ENCODE measurements at regions not wholly inside any gene's neighbourhood (a gene's known extent, or its start where the extent isn't known, plus 50 kb on each side); places are given as distances from the start of the nearest gene placed in this dataset.

DNA sequence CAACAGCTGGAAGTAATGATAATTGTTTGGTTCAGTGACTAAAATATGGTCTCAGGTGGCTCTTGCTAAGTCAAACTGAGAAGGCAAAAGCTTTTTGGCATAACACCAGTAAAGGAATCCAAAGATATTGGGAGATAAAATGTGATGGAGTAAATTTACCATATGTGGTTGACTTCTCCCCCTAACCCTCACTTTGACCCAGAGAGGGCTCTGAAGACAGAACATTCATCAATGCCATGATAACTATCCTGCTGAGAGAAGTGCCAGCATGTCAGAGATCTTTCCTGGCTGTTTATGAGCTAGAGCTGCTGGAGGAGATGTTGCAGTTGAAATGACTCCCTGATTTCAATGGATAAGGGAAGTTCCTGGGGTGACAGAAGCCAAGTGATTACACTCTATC, 213.4 kb downstream of the SPCS3 start (continued):
- no peak for TF ChIP-seq KLF17 (tag by site-specific recombination; IDR thresholded peaks at IDR 0.05)

GRCh38 chr4:176534566-176534965, 214.8 kb downstream of the SPCS3 start:
- Histone ChIP-seq H3K36me3 (ENCODE audit: control insufficient read depth in 2 of 2, insufficient read depth in 1 of 2, low read length in 2 of 2) (no peaks in the 10 kb centered on the region), H3K4me1 (ENCODE audit: control insufficient read depth, insufficient read depth, low read length) (no peaks in the 10 kb centered on the region), H3K9me3 (ENCODE audit: control insufficient read depth, insufficient read depth, low read depth, low read length) (no peaks in the 10 kb centered on the region), H3K27ac (ENCODE audit: extremely low read depth, low read depth, low read length) (no peak overlapping the region), H3K4me3 (ENCODE audit: low read depth, low read length) (no peak overlapping the region)
- no peak for TF ChIP-seq ZNF274 (IDR thresholded peaks at IDR 0.05; ENCODE audit: low read length)
- no peak for TF ChIP-seq ZNF274 (tag by site-specific recombination; IDR thresholded peaks at IDR 0.05; ENCODE audit: borderline replicate concordance)
- no peak for TF ChIP-seq ZNF473 (tag by site-specific recombination; IDR thresholded peaks at IDR 0.05)
- TF ChIP-seq ZNF324 (tag by site-specific recombination; IDR thresholded peaks at IDR 0.05) = no peak
- no peak for TF ChIP-seq ZNF658 (tag by site-specific recombination; IDR thresholded peaks at IDR 0.05)
- no peak for TF ChIP-seq ZXDB (tag by site-specific recombination; IDR thresholded peaks at IDR 0.05)
- no peak for TF ChIP-seq FEZF1 (tag by site-specific recombination; IDR thresholded peaks at IDR 0.05)
- CTCF ChIA-PET = no interaction called here
- POLR2A ChIA-PET = no interaction called here

GRCh38 chr4:176538217-176538925, 218.6 kb downstream of the SPCS3 start:
- ChIA-PET CTCF (no interaction called here), POLR2A (no interaction called here)
- Histone ChIP-seq H3K27ac (ENCODE audit: extremely low read depth, low read depth, low read length) (no peak overlapping the region), H3K9me3 (ENCODE audit: control insufficient read depth, insufficient read depth, low read depth, low read length) (no peaks in the 10 kb centered on the region), H3K4me1 (ENCODE audit: control insufficient read depth, insufficient read depth, low read length) (no peaks in the 10 kb centered on the region), H3K36me3 (ENCODE audit: control insufficient read depth in 2 of 2, insufficient read depth in 1 of 2, low read length in 2 of 2) (no peaks in the 10 kb centered on the region), H3K4me3 (ENCODE audit: low read depth, low read length) (no peak overlapping the region)
- no peak for TF ChIP-seq ZFP69B (tag by site-specific recombination; IDR thresholded peaks at IDR 0.05)

- Histone ChIP-seq H3K9me3 (ENCODE audit: control insufficient read depth, insufficient read depth, low read depth, low read length) (no peaks in the 10 kb centered on the region), H3K27ac (ENCODE audit: extremely low read depth, low read depth, low read length) (no peak overlapping the region), H3K4me3 (ENCODE audit: low read depth, low read length) (no peak overlapping the region), H3K36me3 (ENCODE audit: control insufficient read depth in 2 of 2, insufficient read depth in 1 of 2, low read length in 2 of 2) (no peaks in the 10 kb centered on the region), H3K4me1 (ENCODE audit: control insufficient read depth, insufficient read depth, low read length) (no peaks in the 10 kb centered on the region)
- no peak for TF ChIP-seq GLIS2 (tag by site-specific recombination; IDR thresholded peaks at IDR 0.05)
- TF ChIP-seq ZNF701 (tag by site-specific recombination; IDR thresholded peaks at IDR 0.05) = no peak
- TF ChIP-seq ZNF24 (tag by site-specific recombination; IDR thresholded peaks at IDR 0.05) = no peak
- no peak for TF ChIP-seq ZNF747 (tag by site-specific recombination; IDR thresholded peaks at IDR 0.05)
- CTCF ChIA-PET = no interaction called here
- POLR2A ChIA-PET = no interaction called here
These were observed 219.5 kb downstream of the SPCS3 start for GRCh38 chr4:176539091-176539784.

DNA sequence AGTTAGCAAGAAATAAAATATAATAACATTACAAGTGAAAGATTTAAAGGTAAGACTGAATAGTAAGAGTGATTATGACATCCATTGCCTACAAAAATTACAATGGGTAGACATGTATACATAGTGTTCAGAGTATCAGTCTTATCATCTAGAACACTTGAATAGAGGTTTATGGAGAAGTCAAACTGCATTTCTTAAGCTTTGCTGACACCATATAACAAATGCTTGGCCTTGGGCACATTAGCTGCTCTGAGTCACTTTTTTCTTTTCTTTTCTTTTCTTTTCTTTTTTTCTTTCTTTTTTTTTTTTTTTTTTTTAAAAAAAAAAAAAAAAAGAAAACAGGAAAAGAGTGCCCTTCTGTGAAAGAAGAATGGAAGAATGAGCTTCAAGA, 220.0 kb downstream of the SPCS3 start:
- TF ChIP-seq ATF2 (tag by site-specific recombination; IDR thresholded peaks at IDR 0.05; ENCODE audit: low read depth) (no peak), ZXDB (tag by site-specific recombination; IDR thresholded peaks at IDR 0.05) (no peak), ZNF138 (tag by site-specific recombination; IDR thresholded peaks at IDR 0.05; ENCODE audit: borderline replicate concordance) (no peak), ZNF398 (tag by site-specific recombination; IDR thresholded peaks at IDR 0.05) (no peak), ZNF48 (tag by site-specific recombination; IDR thresholded peaks at IDR 0.05) (no peak)
- TF ChIP-seq, protein P1, sequence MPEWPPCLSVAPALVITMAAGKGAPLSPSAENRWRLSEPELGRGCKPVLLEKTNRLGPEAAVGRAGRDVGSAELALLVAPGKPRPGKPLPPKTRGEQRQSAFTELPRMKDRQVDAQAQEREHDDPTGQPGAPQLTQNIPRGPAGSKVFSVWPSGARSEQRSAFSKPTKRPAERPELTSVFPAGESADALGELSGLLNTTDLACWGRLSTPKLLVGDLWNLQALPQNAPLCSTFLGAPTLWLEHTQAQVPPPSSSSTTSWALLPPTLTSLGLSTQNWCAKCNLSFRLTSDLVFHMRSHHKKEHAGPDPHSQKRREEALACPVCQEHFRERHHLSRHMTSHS (tag by site-specific recombination; IDR thresholded peaks at IDR 0.05) = no peak
- POLR2A ChIA-PET = interaction anchor here (0.7 kb wide), 1 partner anchor 278 kb away, joined by 5 read pairs; no protein-coding TSS in a partner anchor
- no peak overlapping the region for H3K27ac ChIP-seq (ENCODE audit: extremely low read depth, low read depth, low read length)
- CTCF ChIA-PET = interaction anchor here (0.6 kb wide), 1 partner anchor 140 kb away, joined by 3 read pairs; no protein-coding TSS in a partner anchor
- no peak overlapping the region for H3K4me3 ChIP-seq (ENCODE audit: low read depth, low read length)
- H3K4me1 ChIP-seq (ENCODE audit: control insufficient read depth, insufficient read depth, low read length) = no peaks in the 10 kb centered on the region
- H3K36me3 ChIP-seq (ENCODE audit: control insufficient read depth in 2 of 2, insufficient read depth in 1 of 2, low read length in 2 of 2) = no peaks in the 10 kb centered on the region
- no peaks in the 10 kb centered on the region for H3K9me3 ChIP-seq (ENCODE audit: control insufficient read depth, insufficient read depth, low read depth, low read length)
